H1 (cell line): ENCODE measurements at regions not wholly inside any gene's neighbourhood (a gene's known extent, or its start where the extent isn't known, plus 50 kb on each side); places are given as distances from the start of the nearest gene placed in this dataset.

Experiments used
- CTCF ChIA-PET: fragments of 300-600 bp; sonication (Branson Sonifier 250); formaldehyde crosslinking; loops from one replicate; lab custom pipeline; 2021; ENCODE audit not compliant: partially characterized antibody; lab: Charles Lee
- POLR2A ChIA-PET: fragments of 300-600 bp; sonication (Branson Sonifier 250); formaldehyde crosslinking; loops from one replicate; lab custom pipeline; 2021; ENCODE audit warnings: inconsistent platforms; ENCODE audit not compliant: partially characterized antibody; lab: Charles Lee
- DNase-seq, 2 experiments: peaks; one replicate each; pipeline versions ENCODE4 v3.0.0 to v3.0.0-alpha.2; 2010 to 2022; ENCODE audit warnings: low spot score in 2 of 2, low read depth in 1 of 2, mixed read lengths in 1 of 2
- FAIRE-seq: peaks from 2 replicates; lab custom pipeline; 2011; peaks lifted over from hg19 to GRCh38; lab: Jason Lieb, UNC
- H2AFZ ChIP-seq: 2 replicates; pipeline ENCODE4 v1.8.1; 2012; ENCODE audit warnings: low read length, inconsistent platforms
- H2AK5ac ChIP-seq: 2 replicates; pipeline ENCODE4 v1.6.1; 2013; ENCODE audit warnings: low read depth, low read length
- H2BK120ac ChIP-seq: replicated peaks from 2 replicates; pipeline ENCODE3; 2013; ENCODE audit warnings: low read depth, low read length, inconsistent platforms
- H2BK12ac ChIP-seq: 2 replicates; pipeline ENCODE4 v1.6.1; 2013; ENCODE audit warnings: low read depth, low read length
- H2BK15ac ChIP-seq: 2 replicates; pipeline ENCODE4 v1.6.1; 2013; ENCODE audit warnings: low read length
- H2BK20ac ChIP-seq: 2 replicates; pipeline ENCODE4 v1.6.1; 2013; ENCODE audit warnings: low read length
- H2BK5ac ChIP-seq: 2 replicates; pipeline ENCODE4 v1.6.1; 2013; ENCODE audit warnings: low read depth, low read length
- H3K14ac ChIP-seq: 2 replicates; pipeline ENCODE4 v1.6.1; 2013; ENCODE audit warnings: inconsistent platforms; ENCODE audit not compliant: insufficient read length
- H3K18ac ChIP-seq: 2 replicates; pipeline ENCODE4 v1.6.1; 2013; ENCODE audit warnings: low read length; ENCODE audit errors: extremely low read depth
- H3K23ac ChIP-seq: 2 replicates; pipeline ENCODE4 v1.6.1; 2013; ENCODE audit warnings: inconsistent platforms; ENCODE audit not compliant: insufficient read length
- H3K23me2 ChIP-seq: 2 replicates; pipeline ENCODE4 v1.6.1; 2013; ENCODE audit warnings: low read depth, low read length
- H3K27ac ChIP-seq: 2 replicates; pipeline ENCODE4 v1.6.1; 2011; ENCODE audit warnings: low read depth, low read length, inconsistent platforms
- H3K27me3 ChIP-seq, 4 experiments: replicated peaks in 1 of 4; 1 replicate in 1 of 4; 2 replicates in 3 of 4; pipeline versions ENCODE4 v1.6.1 to v1.8.1; 2011 to 2013; ENCODE audit warnings: low read length in 3 of 4, mild to moderate bottlenecking in 3 of 4, inconsistent platforms in 2 of 4, mixed read lengths in 2 of 4, moderate library complexity in 1 of 4; ENCODE audit not compliant: control insufficient read depth in 3 of 4, insufficient read depth in 3 of 4; ENCODE audit errors: extremely low read depth in 1 of 4
- H3K36me3 ChIP-seq, 4 experiments: 2 replicates each; pipeline versions ENCODE4 v1.6.1 to v1.8.1; 2011 to 2013; ENCODE audit warnings: mild to moderate bottlenecking in 4 of 4, low read length in 3 of 4, moderate library complexity in 2 of 4, control low read depth in 1 of 4, inconsistent platforms in 1 of 4; ENCODE audit not compliant: insufficient read depth in 4 of 4, control insufficient read depth in 2 of 4
- H3K4ac ChIP-seq: replicated peaks from 2 replicates; pipeline ENCODE3; 2013; ENCODE audit warnings: low read length, low read depth, mixed read lengths, inconsistent platforms; ENCODE audit not compliant: insufficient read length
- H3K4me1 ChIP-seq, 4 experiments: replicated peaks in 1 of 4; 1 replicate in 1 of 4; 2 replicates in 3 of 4; pipeline versions ENCODE4 v1.6.1 to v1.8.1; 2011 to 2013; ENCODE audit warnings: low read length in 3 of 4, inconsistent platforms in 2 of 4, mixed read lengths in 1 of 4; ENCODE audit not compliant: insufficient read depth in 4 of 4, control insufficient read depth in 3 of 4
- H3K4me2 ChIP-seq, 2 experiments: 2 replicates each; pipeline versions ENCODE4 v1.6.1 to v1.8.1; 2011 to 2013; ENCODE audit warnings: low read depth in 2 of 2, low read length in 2 of 2, control low read depth in 1 of 2, inconsistent platforms in 1 of 2, mild to moderate bottlenecking in 1 of 2; ENCODE audit not compliant: insufficient read depth in 1 of 2
- H3K4me3 ChIP-seq, 4 experiments: fragments of 200-600, 300-600 bp in 1 of 4; sonication (generic), shearing (Covaris generic), sonication (Bioruptor Twin) in 1 of 4; 2 replicates each; pipeline versions ENCODE4 v1.5.1 to v1.8.1; 2011 to 2016; ENCODE audit warnings: low read length in 4 of 4, low read depth in 3 of 4, control low read depth in 2 of 4, inconsistent platforms in 2 of 4, mild to moderate bottlenecking in 2 of 4, mixed read lengths in 1 of 4, moderate library complexity in 1 of 4; ENCODE audit not compliant: insufficient read depth in 2 of 4; ENCODE audit errors: extremely low read depth in 1 of 4
- H3K56ac ChIP-seq: replicated peaks from 2 replicates; pipeline ENCODE3; 2013; ENCODE audit warnings: low read depth, mild to moderate bottlenecking, mixed read lengths, low read length, inconsistent platforms; ENCODE audit not compliant: insufficient read length
- H3K79me1 ChIP-seq: 2 replicates; pipeline ENCODE4 v1.6.1; 2013; ENCODE audit warnings: low read depth, low read length, control low read depth
- H3K79me2 ChIP-seq, 2 experiments: 2 replicates each; pipeline versions ENCODE4 v1.6.1 to v1.8.1; 2012 to 2013; ENCODE audit warnings: low read length in 2 of 2, mild to moderate bottlenecking in 2 of 2, inconsistent platforms in 1 of 2; ENCODE audit not compliant: insufficient read depth in 2 of 2, control insufficient read depth in 1 of 2
- H3K9ac ChIP-seq, 4 experiments: replicated peaks in 1 of 4; 1 replicate in 1 of 4; 2 replicates in 3 of 4; pipeline versions ENCODE4 v1.6.1 to v1.8.1; 2011 to 2013; ENCODE audit warnings: low read depth in 3 of 4, low read length in 3 of 4, control low read depth in 2 of 4, mild to moderate bottlenecking in 2 of 4, moderate library complexity in 2 of 4, inconsistent platforms in 1 of 4; ENCODE audit errors: extremely low read depth in 1 of 4
- H3K9me3 ChIP-seq, 2 experiments: 2 replicates each; pipeline versions ENCODE4 v1.6.1 to v1.8.1; 2012 to 2013; ENCODE audit warnings: mild to moderate bottlenecking in 2 of 2, moderate library complexity in 2 of 2, control low read depth in 1 of 2, inconsistent platforms in 1 of 2, low read depth in 1 of 2, low read length in 1 of 2, mixed read lengths in 1 of 2; ENCODE audit not compliant: insufficient read depth in 2 of 2
- H4K20me1 ChIP-seq, 2 experiments: replicated peaks in 1 of 2; 2 replicates each; pipeline versions ENCODE3 to v1.8.1; 2011 to 2013; ENCODE audit warnings: inconsistent platforms in 2 of 2, low read length in 2 of 2, mild to moderate bottlenecking in 1 of 2; ENCODE audit not compliant: insufficient read depth in 2 of 2, control insufficient read depth in 1 of 2
- H4K5ac ChIP-seq: 2 replicates; pipeline ENCODE4 v1.6.1; 2013; ENCODE audit warnings: low read length, low read depth, mixed read lengths, inconsistent platforms; ENCODE audit not compliant: insufficient read length
- H4K8ac ChIP-seq: 2 replicates; pipeline ENCODE4 v1.8.0; 2013; ENCODE audit warnings: mild to moderate bottlenecking, moderate library complexity, low read length, inconsistent platforms; ENCODE audit not compliant: insufficient read depth; ENCODE audit errors: extremely low read depth
- H4K91ac ChIP-seq: replicated peaks from 2 replicates; pipeline ENCODE3; 2013; ENCODE audit warnings: low read length, mixed read lengths, inconsistent platforms; ENCODE audit not compliant: insufficient read length
- PHF8 ChIP-seq: fragments of 200-600 bp; sonication (generic); conservative IDR thresholded peaks from 2 replicates; pipeline ENCODE4 v1.7.1; 2012; ENCODE audit warnings: low read depth, mild to moderate bottlenecking, inconsistent platforms, low read length, moderate library complexity
- POU5F1 ChIP-seq: IDR thresholded peaks from 2 replicates; pipeline ENCODE4 v1.6.1; 2011; ENCODE audit warnings: low read depth, mild to moderate bottlenecking, low read length, moderate library complexity
- WGBS, 2 experiments: shearing (Covaris generic) in 1 of 2; methylation state at CpG; one replicate each; pipeline versions ENCODE4 v1.1.6 to v1.1.7; 2013 to 2015; ENCODE audit warnings: low lambda C conversion rate in 2 of 2, mixed read lengths in 2 of 2, inconsistent platforms in 1 of 2, low coverage in 1 of 2, missing lambda C conversion rate in 1 of 2; ENCODE audit not compliant: insufficient replicate concordance in 2 of 2, insufficient coverage in 1 of 2, insufficient read length in 1 of 2; ENCODE audit errors: extremely low coverage in 1 of 2, missing lambda C conversion rate in 1 of 2; 5-methylcytosine and 5-hydroxymethylcytosine counted together

DNA sequence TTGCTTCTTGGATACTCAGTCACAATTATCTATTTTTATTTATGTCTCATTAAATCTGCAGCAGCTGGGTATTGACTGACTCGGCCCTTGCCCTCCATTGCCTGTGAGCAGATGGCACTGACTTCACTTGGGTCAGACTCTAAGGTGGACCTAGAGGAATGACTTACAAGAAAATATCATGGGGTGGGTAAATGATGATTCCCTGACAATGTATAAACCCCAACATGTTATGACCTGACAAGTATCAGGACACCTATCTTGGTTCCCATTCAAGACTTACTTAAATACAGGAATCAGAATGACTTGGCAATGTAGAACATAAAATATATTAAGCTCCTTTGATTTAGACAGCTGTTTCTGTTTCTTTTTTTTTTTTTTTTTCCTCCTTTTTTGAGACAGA is 953.5 kb downstream of the CDH11 start:
- H3K56ac ChIP-seq, result no peak overlapping the region
- POLR2A ChIA-PET, result no interaction called here
- DNase-seq, result no peak

More for the DNA sequence above, 953.5 kb downstream of the CDH11 start:
- Histone ChIP-seq H3K14ac (no peak overlapping the region), H2BK15ac (no peak overlapping the region), H4K8ac (no peak overlapping the region), H3K23ac (no peak overlapping the region), H2AFZ (no peak overlapping the region), H3K27me3 (no peaks in the 10 kb centered on the region), H3K9ac (no peak overlapping the region), H2AK5ac (no peak overlapping the region), H2BK12ac (no peak overlapping the region), H3K4me2 (no peak overlapping the region), H3K4me1 (no peaks in the 10 kb centered on the region), H3K4ac (no peak overlapping the region), H3K27ac (no peak overlapping the region), H3K79me1 (no peaks in the 10 kb centered on the region), H3K23me2 (no peaks in the 10 kb centered on the region), H2BK20ac (no peak overlapping the region), H4K5ac (no peak overlapping the region), H3K4me3 (no peak overlapping the region), H3K36me3 (no peaks in the 10 kb centered on the region), H4K20me1 (no peaks in the 10 kb centered on the region), H3K9me3 (no peaks in the 10 kb centered on the region), H4K91ac (no peak overlapping the region), H2BK5ac (no peak overlapping the region), H3K18ac (no peak overlapping the region), H2BK120ac (no peak overlapping the region), H3K79me2 (no peaks in the 10 kb centered on the region)
- CTCF ChIA-PET, result no interaction called here
- FAIRE-seq, result no peak
- WGBS, 2 experiments, result 91% methylated on average over 1 of the region's 1 CpG; no CpG with 5 or more reads in 1 of the 2 experiments
- no peak for TF ChIP-seq PHF8
- TF ChIP-seq POU5F1, result no peak
